Neuron (in vitro differentiated cells): ENCODE measurements at regions not wholly inside any gene's neighbourhood (a gene's known extent, or its start where the extent isn't known, plus 50 kb on each side); places are given as distances from the start of the nearest gene placed in this dataset.

Experiments used
- H2AFZ ChIP-seq: one replicate; pipeline ENCODE4 v1.6.1; 2013; ENCODE audit warnings: low read depth, mild to moderate bottlenecking, inconsistent platforms, low read length, moderate library complexity
- H3K27me3 ChIP-seq: one replicate; pipeline ENCODE4 v1.6.1; 2013; ENCODE audit warnings: low read length; ENCODE audit not compliant: insufficient read depth
- H3K36me3 ChIP-seq: one replicate; pipeline ENCODE4 v1.6.1; 2013; ENCODE audit warnings: low read length; ENCODE audit not compliant: insufficient read depth
- H3K4me1 ChIP-seq: one replicate; pipeline ENCODE4 v1.6.1; 2013; ENCODE audit warnings: low read length; ENCODE audit not compliant: insufficient read depth
- H3K4me3 ChIP-seq: 2 replicates; pipeline ENCODE4 v1.5.1; 2013; ENCODE audit warnings: mild to moderate bottlenecking, low read length, moderate library complexity
- H3K9me3 ChIP-seq: one replicate; pipeline ENCODE4 v1.6.1; 2013; ENCODE audit warnings: low read length

- Histone ChIP-seq H3K27me3 (no peaks in the 10 kb centered on the region), H3K4me3 (no peak overlapping the region), H2AFZ (no peak overlapping the region), H3K4me1 (peaks cover 9% of the 10 kb centered on the region), H3K9me3 (no peaks in the 10 kb centered on the region), H3K36me3 (no peaks in the 10 kb centered on the region)
Observed at GRCh38 chr18:27595113-27595838, 410.2 kb upstream of the CHST9 start.

GRCh38 chr18:27585602-27586173 lies 400.6 kb upstream of the CHST9 start:
- H2AFZ ChIP-seq: no peak overlapping the region
- no peak overlapping the region for H3K4me3 ChIP-seq
- H3K9me3 ChIP-seq: peaks cover 10% of the 10 kb centered on the region
- H3K27me3 ChIP-seq: no peaks in the 10 kb centered on the region
- no peaks in the 10 kb centered on the region for H3K36me3 ChIP-seq
- no peaks in the 10 kb centered on the region for H3K4me1 ChIP-seq

- H3K9me3 ChIP-seq: peaks cover 5% of the 10 kb centered on the region
- no peak overlapping the region for H3K4me3 ChIP-seq
- H3K36me3 ChIP-seq: no peaks in the 10 kb centered on the region
- no peaks in the 10 kb centered on the region for H3K27me3 ChIP-seq
- no peak overlapping the region for H2AFZ ChIP-seq
- peaks cover 4% of the 10 kb centered on the region for H3K4me1 ChIP-seq
Observed at GRCh38 chr18:27583466-27583865, 398.4 kb upstream of the CHST9 start.

GRCh38 chr18:27582760-27583412 lies 397.8 kb upstream of the CHST9 start:
- H3K36me3 ChIP-seq: no peaks in the 10 kb centered on the region
- no peaks in the 10 kb centered on the region for H3K27me3 ChIP-seq
- H3K4me3 ChIP-seq: no peak overlapping the region
- peaks cover 5% of the 10 kb centered on the region for H3K9me3 ChIP-seq
- H2AFZ ChIP-seq: no peak overlapping the region
- peaks cover 9% of the 10 kb centered on the region for H3K4me1 ChIP-seq

- Histone ChIP-seq H3K4me1 (peaks cover 15% of the 10 kb centered on the region), H2AFZ (no peak overlapping the region), H3K27me3 (no peaks in the 10 kb centered on the region), H3K9me3 (peaks cover 5% of the 10 kb centered on the region), H3K36me3 (no peaks in the 10 kb centered on the region), H3K4me3 (no peak overlapping the region)
Observed at GRCh38 chr18:27581296-27581904, 396.3 kb upstream of the CHST9 start.

GRCh38 chr18:27579364-27579763 lies 394.3 kb upstream of the CHST9 start:
- Histone ChIP-seq H2AFZ (no peak overlapping the region), H3K36me3 (no peaks in the 10 kb centered on the region), H3K27me3 (no peaks in the 10 kb centered on the region), H3K9me3 (peaks cover 5% of the 10 kb centered on the region), H3K4me3 (no peak overlapping the region), H3K4me1 (peaks cover 15% of the 10 kb centered on the region)

- Histone ChIP-seq H3K36me3 (no peaks in the 10 kb centered on the region), H3K9me3 (peaks cover 5% of the 10 kb centered on the region), H3K4me3 (no peak overlapping the region), H2AFZ (no peak overlapping the region), H3K4me1 (peaks cover 15% of the 10 kb centered on the region), H3K27me3 (no peaks in the 10 kb centered on the region)
Observed at GRCh38 chr18:27577752-27578151, 392.6 kb upstream of the CHST9 start.

- no peaks in the 10 kb centered on the region for H3K36me3 ChIP-seq
- no peaks in the 10 kb centered on the region for H3K27me3 ChIP-seq
- peaks cover 5% of the 10 kb centered on the region for H3K9me3 ChIP-seq
- H2AFZ ChIP-seq: no peak overlapping the region
- H3K4me3 ChIP-seq: no peak overlapping the region
- peaks cover 15% of the 10 kb centered on the region for H3K4me1 ChIP-seq
Observed at GRCh38 chr18:27577265-27577664, 392.2 kb upstream of the CHST9 start.

GRCh38 chr18:27567434-27567833 lies 382.3 kb upstream of the CHST9 start:
- Histone ChIP-seq H3K27me3 (no peaks in the 10 kb centered on the region), H3K4me1 (peaks cover 17% of the 10 kb centered on the region), H2AFZ (no peak overlapping the region), H3K9me3 (no peaks in the 10 kb centered on the region), H3K4me3 (no peak overlapping the region), H3K36me3 (no peaks in the 10 kb centered on the region)

GRCh38 chr18:27564066-27564465 lies 379.0 kb upstream of the CHST9 start:
- Histone ChIP-seq H3K36me3 (no peaks in the 10 kb centered on the region), H3K27me3 (no peaks in the 10 kb centered on the region), H2AFZ (no peak overlapping the region), H3K9me3 (no peaks in the 10 kb centered on the region), H3K4me1 (peaks cover 31% of the 10 kb centered on the region), H3K4me3 (no peak overlapping the region)

- peaks cover 18% of the 10 kb centered on the region for H3K4me1 ChIP-seq
- no peaks in the 10 kb centered on the region for H3K36me3 ChIP-seq
- no peak overlapping the region for H3K4me3 ChIP-seq
- H3K27me3 ChIP-seq: no peaks in the 10 kb centered on the region
- H3K9me3 ChIP-seq: no peaks in the 10 kb centered on the region
- peak overlapping the region; percentile 12 for H2AFZ ChIP-seq
Observed at GRCh38 chr18:27558388-27559155, 373.5 kb upstream of the CHST9 start.

GRCh38 chr18:27556741-27557140 lies 371.6 kb upstream of the CHST9 start:
- Histone ChIP-seq H3K4me1 (peaks cover 11% of the 10 kb centered on the region), H3K27me3 (no peaks in the 10 kb centered on the region), H3K9me3 (no peaks in the 10 kb centered on the region), H3K4me3 (no peak overlapping the region), H2AFZ (peak overlapping the region; percentile 30), H3K36me3 (no peaks in the 10 kb centered on the region)
